ENCODE measurements at regions not wholly inside any gene's neighbourhood (a gene's known extent, or its start where the extent isn't known, plus 50 kb on each side); places are given as distances from the start of the nearest gene placed in this dataset.

GRCh38 chr3:86815880-86816279, 175.1 kb downstream of the VGLL3 start:
- no peak for TF ChIP-seq CTCF (IDR thresholded peaks at IDR 0.05)
- Histone ChIP-seq H3K27me3 (ENCODE audit: insufficient read depth in 3 of 3, low read length in 2 of 3) (no peaks in the 10 kb centered on the region), H3K4me3 (no peak overlapping the region), H3K36me3 (ENCODE audit: insufficient read depth in 1 of 2, low read depth in 1 of 2) (no peaks in the 10 kb centered on the region), H3K4me1 (no peaks in the 10 kb centered on the region), H3K9me3 (no peaks in the 10 kb centered on the region), H3K27ac (no peak overlapping the region)
- DNase-seq (no peak), ATAC-seq (no peak)
- intact Hi-C loops (cut with DNase I) = no loop called here

- no peak for TF ChIP-seq CTCF (IDR thresholded peaks at IDR 0.05)
- no peaks in the 10 kb centered on the region for H3K27me3 ChIP-seq (ENCODE audit: insufficient read depth in 3 of 3, low read length in 2 of 3)
- ATAC-seq (no peak), DNase-seq (no peak)
- no peak overlapping the region for H3K27ac ChIP-seq
- H3K4me3 ChIP-seq = no peak overlapping the region
- 52 to 61% (median 56%) methylated on average over 4 of the region's 4 CpGs for WGBS, 3 donors
- H3K36me3 ChIP-seq (ENCODE audit: insufficient read depth in 1 of 2, low read depth in 1 of 2) = no peaks in the 10 kb centered on the region
- no peaks in the 10 kb centered on the region for H3K4me1 ChIP-seq
- H3K9me3 ChIP-seq = no peaks in the 10 kb centered on the region
- intact Hi-C loops (cut with DNase I) = no loop called here
Measured at GRCh38 chr3:86814918-86815655, 175.9 kb downstream of the VGLL3 start.

GRCh38 chr3:86814321-86814720, 176.6 kb downstream of the VGLL3 start:
- Histone ChIP-seq H3K4me3 (no peak overlapping the region), H3K4me1 (no peaks in the 10 kb centered on the region), H3K9me3 (no peaks in the 10 kb centered on the region), H3K27me3 (ENCODE audit: insufficient read depth in 3 of 3, low read length in 2 of 3) (no peaks in the 10 kb centered on the region), H3K27ac (no peak overlapping the region), H3K36me3 (ENCODE audit: insufficient read depth in 1 of 2, low read depth in 1 of 2) (no peaks in the 10 kb centered on the region)
- WGBS, 3 donors = 62 to 70% (median 69%) methylated on average over 4 of the region's 4 CpGs
- no peak for TF ChIP-seq CTCF (IDR thresholded peaks at IDR 0.05)
- intact Hi-C loops (cut with DNase I) = no loop called here
- DNase-seq = no peak
- no peak for ATAC-seq

- ATAC-seq (no peak), DNase-seq (no peak)
- H3K9me3 ChIP-seq = no peaks in the 10 kb centered on the region
- no peaks in the 10 kb centered on the region for H3K36me3 ChIP-seq (ENCODE audit: insufficient read depth in 1 of 2, low read depth in 1 of 2)
- no peaks in the 10 kb centered on the region for H3K4me1 ChIP-seq
- 85 to 90% (median 90%) methylated on average over 3 of the region's 3 CpGs for WGBS, 3 donors
- TF ChIP-seq CTCF (IDR thresholded peaks at IDR 0.05) = no peak
- H3K27me3 ChIP-seq (ENCODE audit: insufficient read depth in 3 of 3, low read length in 2 of 3) = no peaks in the 10 kb centered on the region
- intact Hi-C loops (cut with DNase I) = no loop called here
- H3K4me3 ChIP-seq = no peak overlapping the region
- H3K27ac ChIP-seq = no peak overlapping the region
Measured at GRCh38 chr3:86801921-86802320, 189.0 kb downstream of the VGLL3 start.

- ATAC-seq (no peak), DNase-seq (no peak)
- no peaks in the 10 kb centered on the region for H3K4me1 ChIP-seq
- 88 to 99% (median 92%) methylated on average over 1 of the region's 1 CpG for WGBS, 3 donors
- no peaks in the 10 kb centered on the region for H3K27me3 ChIP-seq (ENCODE audit: insufficient read depth in 3 of 3, low read length in 2 of 3)
- H3K27ac ChIP-seq = no peak overlapping the region
- intact Hi-C loops (cut with DNase I) = no loop called here
- no peaks in the 10 kb centered on the region for H3K36me3 ChIP-seq (ENCODE audit: insufficient read depth in 1 of 2, low read depth in 1 of 2)
- no peak overlapping the region for H3K4me3 ChIP-seq
- TF ChIP-seq CTCF (IDR thresholded peaks at IDR 0.05) = no peak
- H3K9me3 ChIP-seq = no peaks in the 10 kb centered on the region
Measured at GRCh38 chr3:86801066-86801465, 189.9 kb downstream of the VGLL3 start.

All from psoas muscle (tissue), 7 donors.